ENCODE measurements at regions not wholly inside any gene's neighbourhood (a gene's known extent, or its start where the extent isn't known, plus 50 kb on each side); places are given as distances from the start of the nearest gene placed in this dataset.

DNA sequence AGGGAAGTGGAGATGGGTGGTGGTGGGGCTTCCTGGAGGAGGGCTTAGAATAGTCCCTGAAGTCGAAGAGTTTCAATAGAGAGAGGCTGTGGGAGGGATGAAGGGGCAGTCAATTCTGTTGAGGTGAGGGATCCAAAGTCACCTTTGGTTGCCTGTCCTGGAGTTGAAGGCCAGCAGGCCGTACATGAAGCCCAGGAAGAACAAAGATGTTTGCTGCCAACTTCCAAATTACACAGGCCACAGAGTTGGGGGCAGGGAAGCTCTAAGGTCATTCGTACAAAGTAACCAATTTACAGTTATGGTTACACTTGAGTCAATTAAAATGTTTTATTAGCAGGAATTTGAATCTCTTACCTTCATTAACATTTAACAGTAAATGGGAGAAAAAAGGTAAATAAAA lies 77.9 kb downstream of the FOXB1 start:
- no peak overlapping the region for H3K27ac ChIP-seq
- TF ChIP-seq POLR2A (IDR thresholded peaks at IDR 0.05), result no peak
- no peak overlapping the region for H3K4me3 ChIP-seq
- H3K4me1 ChIP-seq, result no peaks in the 10 kb centered on the region
- no peaks in the 10 kb centered on the region for H3K9me3 ChIP-seq
- intact Hi-C loops (cut with DNase I; ENCODE audit: low total_unique reads), result no loop called here
- no peak for DNase-seq
- H3K27me3 ChIP-seq, result peaks cover 0 to 6% (median 0%) of the 10 kb centered on the region in 3 donors
- WGBS, 5 donors, result 63 to 80% (median 69%) methylated on average over 3 of the region's 3 CpGs
- no peaks in the 10 kb centered on the region for H3K36me3 ChIP-seq

DNA sequence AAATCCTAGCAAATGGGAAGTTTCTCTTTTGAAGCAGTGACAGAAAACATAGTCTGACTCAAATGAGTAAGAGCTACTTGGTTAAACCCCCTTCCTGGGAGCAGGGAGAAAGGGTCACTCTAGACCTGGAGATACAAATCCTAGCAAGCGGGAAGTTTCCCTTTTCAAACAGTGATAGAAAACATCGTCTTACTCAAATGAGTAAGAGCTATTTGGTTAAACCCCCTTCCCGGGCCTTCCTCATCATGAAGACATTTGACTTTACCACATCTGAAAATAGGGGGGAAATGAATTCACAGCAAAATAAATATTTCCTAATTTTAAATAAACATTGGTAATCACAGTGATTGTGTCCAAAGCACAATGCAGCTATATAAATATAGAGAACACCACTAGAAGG lies 79.2 kb downstream of the FOXB1 start:
- TF ChIP-seq POLR2A (IDR thresholded peaks at IDR 0.05) (no peak), POLR2AphosphoS5 (IDR thresholded peaks at IDR 0.05) (no peak), EP300 (IDR thresholded peaks at IDR 0.05) (no peak)
- TF ChIP-seq, protein P1, sequence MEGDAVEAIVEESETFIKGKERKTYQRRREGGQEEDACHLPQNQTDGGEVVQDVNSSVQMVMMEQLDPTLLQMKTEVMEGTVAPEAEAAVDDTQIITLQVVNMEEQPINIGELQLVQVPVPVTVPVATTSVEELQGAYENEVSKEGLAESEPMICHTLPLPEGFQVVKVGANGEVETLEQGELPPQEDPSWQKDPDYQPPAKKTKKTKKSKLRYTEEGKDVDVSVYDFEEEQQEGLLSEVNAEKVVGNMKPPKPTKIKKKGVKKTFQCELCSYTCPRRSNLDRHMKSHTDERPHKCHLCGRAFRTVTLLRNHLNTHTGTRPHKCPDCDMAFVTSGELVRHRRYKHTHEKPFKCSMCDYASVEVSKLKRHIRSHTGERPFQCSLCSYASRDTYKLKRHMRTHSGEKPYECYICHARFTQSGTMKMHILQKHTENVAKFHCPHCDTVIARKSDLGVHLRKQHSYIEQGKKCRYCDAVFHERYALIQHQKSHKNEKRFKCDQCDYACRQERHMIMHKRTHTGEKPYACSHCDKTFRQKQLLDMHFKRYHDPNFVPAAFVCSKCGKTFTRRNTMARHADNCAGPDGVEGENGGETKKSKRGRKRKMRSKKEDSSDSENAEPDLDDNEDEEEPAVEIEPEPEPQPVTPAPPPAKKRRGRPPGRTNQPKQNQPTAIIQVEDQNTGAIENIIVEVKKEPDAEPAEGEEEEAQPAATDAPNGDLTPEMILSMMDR (IDR thresholded peaks at IDR 0.05), result no peak
- H3K4me1 ChIP-seq, result no peaks in the 10 kb centered on the region
- no peak overlapping the region for H3K27ac ChIP-seq
- H3K9me3 ChIP-seq, result no peaks in the 10 kb centered on the region
- WGBS, 5 donors, result 50 to 63% (median 56%) methylated on average over 3 of the region's 3 CpGs
- DNase-seq, result no peak
- no peaks in the 10 kb centered on the region for H3K36me3 ChIP-seq
- H3K27me3 ChIP-seq, result peaks cover 0 to 6% (median 0%) of the 10 kb centered on the region in 3 donors
- no peak overlapping the region for H3K4me3 ChIP-seq
- intact Hi-C loops (cut with DNase I; ENCODE audit: low total_unique reads), result no loop called here

DNA sequence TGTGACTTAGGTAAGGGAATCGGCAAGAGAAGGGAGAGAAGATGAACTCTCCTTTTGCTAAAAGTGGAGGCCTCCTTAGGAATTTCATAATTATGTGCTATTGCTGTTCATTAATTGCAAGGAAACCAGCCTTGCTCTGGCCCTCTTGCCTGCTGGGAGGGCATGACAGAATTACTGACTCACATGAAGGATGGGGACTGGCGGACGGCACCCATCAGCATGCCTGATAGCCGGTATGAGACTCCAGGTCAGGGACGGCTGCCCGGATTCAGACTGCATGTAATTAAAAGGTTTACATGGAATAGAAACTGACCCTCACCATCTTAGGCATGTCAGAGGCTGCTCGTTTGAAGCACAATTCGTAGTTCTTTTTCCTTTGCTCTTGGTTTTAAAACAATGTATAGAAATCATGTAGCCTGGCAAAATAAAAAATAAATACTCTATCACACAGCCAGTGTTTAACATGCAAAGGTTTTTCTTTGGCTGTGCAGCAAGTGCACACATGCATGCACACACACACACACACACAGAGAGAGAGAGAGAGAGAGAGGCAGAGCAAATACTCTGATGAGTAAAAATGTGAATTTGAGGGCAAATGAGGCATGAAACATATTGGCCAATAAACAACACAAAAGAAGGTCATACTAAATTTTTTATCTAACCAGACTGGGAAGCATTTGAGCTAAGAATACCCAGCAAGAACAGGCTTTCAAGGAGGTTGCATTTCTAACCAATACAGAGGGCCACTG lies 82.7 kb downstream of the FOXB1 start:
- Histone ChIP-seq H3K36me3 (no peaks in the 10 kb centered on the region), H3K4me3 (no peak overlapping the region), H3K4me1 (peaks cover 0 to 7% (median 6%) of the 10 kb centered on the region in 4 donors), H3K27me3 (peaks cover 0 to 6% (median 0%) of the 10 kb centered on the region in 3 donors), H3K27ac (no peak overlapping the region), H3K9me3 (no peaks in the 10 kb centered on the region)
- intact Hi-C loops (cut with DNase I; ENCODE audit: low total_unique reads), result no loop called here
- no peak for DNase-seq
- TF ChIP-seq POLR2A (IDR thresholded peaks at IDR 0.05) (no peak), EP300 (IDR thresholded peaks at IDR 0.05) (no peak), POLR2AphosphoS5 (IDR thresholded peaks at IDR 0.05) (no peak)
- TF ChIP-seq, protein P1 (IDR thresholded peaks at IDR 0.05), result no peak
- 70 to 83% (median 73%) methylated on average over 8 of the region's 8 CpGs for WGBS, 5 donors

DNA sequence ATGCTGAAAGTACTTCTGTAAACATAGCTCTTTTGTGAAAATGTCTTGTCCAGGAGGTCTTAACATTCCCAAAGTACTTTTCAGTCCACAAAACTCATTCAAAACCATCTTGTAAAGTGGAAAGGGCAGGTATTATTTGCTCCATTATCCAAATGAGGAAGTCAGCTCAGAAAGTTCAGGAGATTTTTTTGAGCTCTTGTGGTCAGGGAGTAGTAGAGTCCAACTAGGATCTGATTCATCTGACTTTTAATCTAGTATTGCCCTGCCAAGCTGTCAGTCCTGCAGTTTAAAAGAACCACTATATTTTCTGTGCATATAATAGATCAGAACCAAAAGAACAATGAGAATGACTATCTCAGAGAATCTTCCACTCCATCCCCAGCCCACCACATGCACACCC lies 83.5 kb downstream of the FOXB1 start:
- Histone ChIP-seq H3K36me3 (no peaks in the 10 kb centered on the region), H3K27ac (no peak overlapping the region), H3K4me3 (no peak overlapping the region), H3K9me3 (no peaks in the 10 kb centered on the region), H3K4me1 (peaks cover 0 to 7% (median 6%) of the 10 kb centered on the region in 4 donors), H3K27me3 (peaks cover 0 to 6% (median 0%) of the 10 kb centered on the region in 3 donors)
- no peak for DNase-seq
- intact Hi-C loops (cut with DNase I; ENCODE audit: low total_unique reads), result no loop called here
- TF ChIP-seq, protein P1 (IDR thresholded peaks at IDR 0.05), result no peak
- no peak for TF ChIP-seq EP300 (IDR thresholded peaks at IDR 0.05)
- TF ChIP-seq POLR2A (IDR thresholded peaks at IDR 0.05), result no peak
- no peak for TF ChIP-seq POLR2AphosphoS5 (IDR thresholded peaks at IDR 0.05)

DNA sequence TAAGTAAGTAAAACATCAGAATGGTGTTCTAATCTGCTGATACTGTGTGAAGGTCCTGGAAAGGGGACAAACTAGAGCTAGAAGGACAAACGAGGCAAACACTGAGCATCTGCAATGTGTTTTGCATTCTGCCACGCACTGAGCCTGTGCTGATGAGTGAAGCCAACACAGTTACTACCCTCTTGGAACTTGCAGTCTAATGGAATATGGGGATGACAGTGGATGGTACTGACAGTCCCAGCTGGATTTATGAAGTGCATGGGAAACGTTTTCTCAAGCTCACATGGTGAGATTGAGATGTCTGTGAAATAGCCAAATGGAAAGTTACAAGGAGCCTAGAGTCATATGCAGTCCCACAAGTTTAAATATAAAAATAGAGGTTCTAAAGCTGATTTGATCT lies 86.6 kb downstream of the FOXB1 start:
- H3K36me3 ChIP-seq, result no peaks in the 10 kb centered on the region
- no peaks in the 10 kb centered on the region for H3K9me3 ChIP-seq
- H3K4me1 ChIP-seq, result peaks cover 3 to 14% (median 7%) of the 10 kb centered on the region in 4 donors
- no peak overlapping the region for H3K4me3 ChIP-seq
- TF ChIP-seq EP300 (IDR thresholded peaks at IDR 0.05), result no peak
- no peak for TF ChIP-seq POLR2A (IDR thresholded peaks at IDR 0.05)
- no peak for TF ChIP-seq POLR2AphosphoS5 (IDR thresholded peaks at IDR 0.05)
- TF ChIP-seq, protein P1 (IDR thresholded peaks at IDR 0.05), result no peak
- WGBS, 5 donors, result 46 to 54% (median 51%) methylated on average over 3 of the region's 3 CpGs
- intact Hi-C loops (cut with DNase I; ENCODE audit: low total_unique reads), result no loop called here
- peak overlapping the region in 3 of 5 donors; percentile 10 to 56 (median 37) for H3K27ac ChIP-seq
- DNase-seq, result no peak
- no peaks in the 10 kb centered on the region for H3K27me3 ChIP-seq

Measured in stomach (tissue), 8 donors.